GM19351 (cell line): ENCODE measurements at regions not wholly inside any gene's neighbourhood (a gene's known extent, or its start where the extent isn't known, plus 50 kb on each side); places are given as distances from the start of the nearest gene placed in this dataset.
"Not testable (repeated sequence)": the region's sequence is repeated elsewhere in the genome, so short reads cannot be mapped to it uniquely, and the experiment has no call there.

Experiments
- ATAC-seq: cut with Tn5 transposase; IDR thresholded peaks from one replicate; pipeline ENCODE4 v1.9.1; 2021; ENCODE audit warnings: mild to moderate bottlenecking, moderate library complexity; ENCODE audit not compliant: unreplicated experiment

DNA sequence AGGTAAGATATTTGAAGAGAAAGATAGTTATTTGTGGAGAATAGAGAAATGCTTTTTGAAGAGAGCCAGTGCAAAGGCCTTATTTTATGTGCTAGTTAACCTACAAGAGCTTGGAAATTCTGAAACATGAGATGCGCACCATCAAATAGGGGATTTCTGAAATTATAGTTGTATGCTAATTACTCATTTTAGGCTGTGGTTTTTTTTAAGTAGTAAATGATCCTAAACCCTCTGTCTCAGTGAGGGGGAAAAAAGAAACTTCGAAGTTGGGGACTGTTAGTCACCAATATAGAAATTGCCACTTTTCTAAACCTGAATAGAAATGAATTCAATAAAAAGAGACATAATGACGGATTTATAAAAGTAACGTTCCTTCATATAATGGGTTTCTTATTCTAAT lies 119.3 kb upstream of the MDFIC start:
- no peak for ATAC-seq

DNA sequence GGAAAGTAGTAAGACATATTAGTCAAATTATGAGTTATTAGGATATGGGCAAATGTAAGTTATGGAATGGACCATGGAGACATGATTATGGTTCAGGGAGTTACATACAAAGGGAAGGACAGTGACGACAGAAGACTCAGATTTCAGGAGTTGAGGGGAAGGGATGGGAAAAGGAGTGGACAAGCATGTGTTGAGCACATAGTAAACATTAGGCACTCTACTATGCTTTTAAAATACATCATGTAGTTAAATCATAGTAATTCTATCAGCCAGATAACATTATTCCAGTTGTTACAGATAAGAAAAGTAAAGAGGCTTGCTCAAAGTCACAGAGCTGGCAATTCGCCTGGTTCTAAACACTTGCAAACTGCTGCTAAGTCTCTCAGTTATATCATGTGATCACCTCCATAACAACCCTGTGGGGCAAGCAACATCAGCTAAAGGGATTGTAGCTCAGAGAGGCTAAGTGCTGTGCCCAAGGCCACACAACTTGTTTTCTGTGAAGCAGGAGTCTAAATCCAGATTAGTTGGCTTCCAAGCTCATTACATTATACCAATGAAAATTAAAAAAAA lies 115.2 kb upstream of the MDFIC start:
- ATAC-seq = no peak

DNA sequence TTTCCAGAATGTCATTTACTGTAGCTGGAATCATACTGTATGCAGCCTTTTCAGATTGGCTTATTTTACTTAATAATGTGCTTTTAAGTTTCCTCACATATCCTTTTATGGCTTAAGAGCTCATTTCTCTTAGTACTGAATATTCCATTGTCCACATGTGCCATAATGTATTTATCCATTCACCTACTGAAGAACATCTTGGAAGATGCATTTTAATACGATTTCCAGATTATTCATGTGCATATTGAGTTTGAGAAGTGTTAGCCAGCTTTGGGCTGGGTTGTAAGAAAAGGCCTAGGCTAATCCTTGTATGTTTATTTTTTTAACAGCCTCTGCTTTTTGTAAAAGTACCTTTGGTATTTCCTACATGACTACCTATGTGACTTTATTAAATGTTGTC lies 109.3 kb upstream of the MDFIC start:
- ATAC-seq = no peak

- no peak for ATAC-seq
These were observed 108.3 kb upstream of the MDFIC start for GRCh38 chr7:114813624-114814023.

- ATAC-seq = not testable (repeated sequence)
These were observed 104.9 kb upstream of the MDFIC start for GRCh38 chr7:114817036-114817435.

GRCh38 chr7:114818501-114818900 lies 103.4 kb upstream of the MDFIC start:
- no peak for ATAC-seq

DNA sequence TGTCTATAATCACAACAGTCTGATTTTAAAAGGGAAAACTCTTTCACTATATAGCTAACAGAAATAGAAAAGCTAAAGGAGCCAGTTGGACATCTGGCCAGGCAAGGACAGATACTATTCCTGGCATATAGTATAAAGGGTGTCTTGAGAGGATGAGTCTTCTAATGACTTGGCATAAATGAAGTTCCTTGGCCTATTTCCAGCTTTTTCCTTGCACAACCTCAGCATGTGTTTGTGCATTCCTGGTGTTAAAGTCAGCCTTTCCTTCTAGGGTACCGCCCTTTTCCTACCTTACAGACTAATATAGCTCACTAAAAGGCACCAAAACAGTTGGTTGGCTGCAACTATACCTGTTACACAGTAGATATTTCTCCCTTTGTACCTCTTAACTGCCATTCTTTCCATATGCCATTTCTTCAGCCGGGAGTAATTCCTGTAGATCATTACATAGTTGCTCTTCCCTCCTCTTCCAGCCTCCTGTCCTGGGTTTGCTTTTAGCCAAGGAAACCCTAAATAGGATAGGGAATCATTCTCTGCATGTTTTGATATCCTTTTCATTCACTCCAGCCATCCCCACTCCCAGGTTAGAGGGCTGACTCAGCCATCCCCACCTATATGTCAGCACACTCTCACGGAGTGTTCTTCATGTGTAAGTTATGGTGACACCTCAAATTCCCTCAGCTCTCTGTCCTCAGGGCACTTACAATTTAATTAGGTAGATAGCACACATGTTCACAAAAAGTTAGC lies 102.1 kb upstream of the MDFIC start:
- ATAC-seq = no peak

GRCh38 chr7:114821030-114821900 lies 100.6 kb upstream of the MDFIC start:
- ATAC-seq = no peak

- ATAC-seq = no peak
These were observed 99.8 kb upstream of the MDFIC start for GRCh38 chr7:114822131-114822530.

DNA sequence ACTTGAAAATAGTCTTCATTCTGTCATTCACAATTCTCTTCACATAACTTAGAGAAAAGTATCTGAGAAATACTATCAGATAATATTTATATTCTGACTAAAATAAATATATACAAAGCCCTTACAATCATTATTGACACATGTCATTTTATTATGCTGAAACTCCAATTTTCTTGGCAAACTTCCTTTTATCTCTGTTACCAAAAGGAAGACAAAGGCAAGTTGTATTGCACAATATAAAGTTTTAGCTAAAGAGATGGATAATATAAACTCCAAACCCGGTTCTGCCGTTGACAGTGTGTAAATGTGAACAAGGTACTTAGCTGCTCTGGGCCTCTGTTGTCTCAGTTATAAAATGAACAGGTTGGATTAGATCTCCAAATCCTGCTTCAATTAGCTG lies 99.0 kb upstream of the MDFIC start:
- ATAC-seq = no peak

DNA sequence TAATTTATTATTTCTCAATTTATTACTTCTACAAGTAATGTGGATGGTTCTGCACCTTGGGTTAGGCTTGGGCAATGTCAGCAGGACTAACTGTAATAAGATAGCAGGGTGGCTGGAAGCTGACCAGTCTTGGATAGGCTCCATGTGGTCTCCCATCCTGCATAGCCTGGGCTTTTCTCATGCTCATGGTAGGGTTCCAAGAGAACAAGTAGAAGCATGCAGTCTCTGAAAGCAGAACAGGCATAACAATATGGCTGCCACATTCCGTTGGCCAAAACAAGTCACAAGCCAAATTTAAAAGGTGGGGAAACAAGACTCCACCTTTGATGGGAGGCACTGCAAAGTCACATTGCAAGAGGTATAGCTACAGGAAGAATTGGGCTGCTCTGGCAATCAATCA lies 98.6 kb upstream of the MDFIC start:
- no peak for ATAC-seq

DNA sequence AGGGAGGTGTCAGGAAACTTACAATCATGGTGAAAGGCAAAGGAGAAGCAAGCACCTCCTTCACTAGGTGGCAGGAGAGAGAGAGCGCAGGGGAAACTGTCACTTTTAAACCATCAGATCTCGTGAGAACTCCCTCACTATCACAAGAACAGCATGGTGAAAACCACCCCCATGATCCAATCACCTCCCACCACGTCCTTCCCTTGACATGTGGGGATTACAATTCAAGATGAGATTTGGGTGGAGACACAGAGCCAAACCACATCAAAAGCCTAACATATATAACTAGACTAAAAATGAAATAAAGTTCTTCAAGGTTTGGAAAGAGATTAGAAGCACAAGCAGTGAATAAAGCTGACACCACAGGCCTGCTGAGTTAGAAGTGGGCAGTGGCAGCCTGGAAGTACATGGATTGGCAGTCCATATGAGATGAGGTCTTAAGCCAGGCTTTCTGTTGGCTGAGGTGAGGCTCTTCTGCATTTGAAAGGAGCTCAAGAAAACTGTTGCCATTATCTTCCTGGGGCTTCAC lies 96.4 kb upstream of the MDFIC start:
- no peak for ATAC-seq

DNA sequence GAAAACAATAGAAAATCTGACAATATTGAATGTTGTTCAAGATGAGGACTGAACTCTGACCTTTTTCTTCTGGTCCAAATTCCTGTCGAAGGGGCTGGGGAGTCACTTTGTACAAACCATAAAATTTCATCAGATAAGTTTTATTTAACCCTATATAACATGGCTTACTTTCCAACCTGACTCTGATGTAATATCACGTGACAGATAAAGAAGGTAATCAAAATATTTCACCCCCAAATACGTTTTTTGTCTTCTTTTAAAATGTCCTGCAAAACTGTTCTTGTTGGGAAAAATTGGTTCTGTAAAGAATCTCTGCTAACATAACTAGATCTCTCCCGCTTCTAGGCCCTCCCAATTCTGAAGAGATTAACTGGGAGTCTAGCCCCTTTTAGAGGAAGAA lies 90.9 kb upstream of the MDFIC start:
- ATAC-seq = no peak

DNA sequence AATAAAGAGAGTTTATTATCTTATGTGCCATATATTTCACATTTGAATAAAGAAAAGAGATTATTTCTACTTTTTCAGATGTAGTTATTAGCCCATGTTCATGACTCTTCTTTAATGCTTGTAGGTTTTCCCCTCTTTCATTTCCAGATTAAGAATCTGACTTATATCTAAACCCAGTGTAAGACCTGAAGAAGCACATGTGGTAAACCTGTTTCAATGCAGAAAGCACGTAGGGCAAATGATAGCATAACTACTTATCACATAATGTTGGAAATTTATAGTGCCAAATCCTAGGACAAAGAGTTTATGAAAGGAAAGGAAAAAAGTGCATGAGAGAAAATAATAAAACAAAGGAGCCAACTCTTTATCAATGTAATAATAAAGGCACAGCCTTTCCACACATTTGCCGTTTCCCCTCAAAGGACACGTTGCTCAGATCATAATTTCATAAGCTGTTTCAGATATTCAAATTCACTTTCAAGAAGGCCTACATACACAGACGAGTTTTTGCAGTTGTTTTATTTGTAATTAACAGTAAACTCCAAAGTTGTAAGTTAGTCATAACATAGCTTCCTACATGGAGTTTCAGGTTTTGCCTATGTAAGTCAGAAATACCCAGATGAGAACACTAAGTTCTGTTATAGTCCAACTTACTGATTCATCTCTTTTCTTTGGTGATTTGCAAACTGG lies 88.8 kb upstream of the MDFIC start:
- peak; percentile 91 for ATAC-seq

DNA sequence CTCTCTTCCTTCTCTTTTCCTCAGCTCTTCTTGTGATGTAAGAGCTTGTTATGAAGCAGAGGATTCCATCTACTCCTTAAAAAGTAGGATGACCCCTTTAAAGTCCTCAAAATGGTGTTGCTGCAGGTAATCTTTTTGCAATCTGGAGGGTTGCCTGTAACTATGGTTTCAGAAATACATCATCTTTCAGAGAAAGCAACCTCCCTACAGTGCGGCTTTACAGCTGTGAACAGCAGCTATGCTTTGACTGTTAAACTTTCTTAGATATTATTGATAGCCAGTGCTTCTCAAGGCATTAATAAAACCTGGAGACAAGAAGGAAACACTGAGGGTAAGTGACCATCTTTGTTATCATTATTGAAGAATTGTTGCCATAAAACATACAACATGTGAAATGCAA lies 86.6 kb upstream of the MDFIC start:
- no peak for ATAC-seq

GRCh38 chr7:114835861-114836260 lies 86.0 kb upstream of the MDFIC start:
- no peak for ATAC-seq

DNA sequence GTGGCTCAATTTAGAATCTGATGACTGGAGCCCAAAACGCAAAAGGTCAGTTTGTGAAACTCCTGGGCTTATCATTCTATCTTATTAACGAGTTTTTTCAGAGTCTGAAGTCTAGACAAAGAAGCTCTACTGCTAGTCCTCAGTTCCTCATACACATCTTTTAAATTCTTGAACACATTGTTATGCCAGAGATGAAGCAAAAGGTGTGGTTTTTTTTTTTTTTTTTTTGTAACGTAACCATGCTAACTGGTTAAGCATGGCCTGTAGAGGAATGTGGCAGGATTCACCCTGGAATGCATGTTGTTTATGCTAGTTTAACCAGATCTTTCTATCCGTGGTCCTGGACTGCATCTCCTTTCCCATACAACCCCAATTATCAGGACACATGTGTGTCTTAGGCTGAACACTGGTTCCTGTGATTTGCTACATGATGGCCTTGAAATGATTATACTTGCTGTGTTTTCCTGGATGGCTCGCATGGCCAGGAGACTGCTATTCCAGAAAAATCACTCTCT lies 79.3 kb upstream of the MDFIC start:
- ATAC-seq = no peak

DNA sequence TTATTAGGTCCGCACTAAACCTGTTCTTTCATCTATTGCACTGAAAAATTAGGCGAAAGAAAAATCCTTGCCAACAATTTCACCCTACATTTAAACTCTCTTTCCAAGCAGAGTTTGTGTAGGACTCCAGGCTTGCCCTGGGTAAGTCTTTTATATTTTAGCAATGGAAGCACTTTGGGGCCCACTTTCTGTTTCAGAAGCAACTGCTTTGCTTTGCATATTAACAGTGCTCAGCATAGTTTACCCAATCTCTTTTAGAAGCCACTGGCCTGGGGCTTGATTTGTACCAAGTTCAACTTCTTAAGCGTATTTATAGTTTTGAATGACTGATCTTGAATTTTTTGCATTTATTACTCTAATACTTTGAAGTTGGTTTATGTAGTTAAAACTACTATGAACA lies 78.8 kb upstream of the MDFIC start:
- ATAC-seq = no peak

GRCh38 chr7:114851406-114852061 lies 70.4 kb upstream of the MDFIC start:
- no peak for ATAC-seq

DNA sequence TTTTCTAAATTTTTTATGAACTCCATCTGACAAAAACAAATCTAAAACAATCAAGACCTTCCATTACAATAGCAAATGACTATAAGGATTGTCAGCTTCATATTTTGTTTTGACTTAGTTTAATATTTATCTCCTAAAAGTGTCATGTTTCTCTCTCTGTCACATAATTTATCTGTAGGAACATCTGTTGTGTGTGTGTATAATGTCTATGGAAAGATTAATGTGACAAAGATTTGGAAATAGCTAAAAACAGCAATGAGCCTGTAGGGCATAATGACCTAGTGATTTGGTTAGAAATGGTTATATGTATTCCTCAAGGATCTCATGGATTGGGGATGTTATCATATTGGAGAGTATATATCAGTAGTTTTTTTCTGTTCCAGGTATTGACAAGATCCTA lies 69.6 kb upstream of the MDFIC start:
- no peak for ATAC-seq
